Chondrocyte (in vitro differentiated cells): ENCODE measurements at regions not wholly inside any gene's neighbourhood (a gene's known extent, or its start where the extent isn't known, plus 50 kb on each side); places are given as distances from the start of the nearest gene placed in this dataset.
"Not testable (repeated sequence)": the region's sequence is repeated elsewhere in the genome, so short reads cannot be mapped to it uniquely, and the experiment has no call there.

Experiments used
- DNase-seq: peaks from one replicate; pipeline ENCODE4 v3.0.0; 2021; ENCODE audit warnings: mixed read lengths, low spot score
- H3K27ac Mint-ChIP-seq: one replicate; pipeline ENCODE4 v1.8.0; 2021; ENCODE audit warnings: mild to moderate bottlenecking, moderate library complexity, mixed read lengths; ENCODE audit not compliant: unreplicated experiment
- H3K27me3 Mint-ChIP-seq: 2 replicates; pipeline ENCODE4 v1.8.0; 2021; ENCODE audit warnings: low read depth, mixed read lengths
- H3K36me3 Mint-ChIP-seq: 2 replicates; pipeline ENCODE4 v1.8.0; 2021; ENCODE audit warnings: low read depth, mixed read lengths
- H3K4me1 Mint-ChIP-seq: 2 replicates; pipeline ENCODE4 v1.8.0; 2021; ENCODE audit warnings: low read depth, mild to moderate bottlenecking, mixed read lengths
- H3K4me3 Mint-ChIP-seq: one replicate; pipeline ENCODE4 v1.8.0; 2021; ENCODE audit warnings: mild to moderate bottlenecking, moderate library complexity, mixed read lengths; ENCODE audit not compliant: unreplicated experiment
- H3K9me3 Mint-ChIP-seq: 2 replicates; pipeline ENCODE4 v1.8.0; 2021; ENCODE audit warnings: low read depth, mixed read lengths
- CTCF ChIP-seq: fragments of 200-600 bp; sonication (generic); IDR thresholded peaks from 2 replicates; pipeline ENCODE4 v1.5.0; 2021; ENCODE audit warnings: antibody characterized with exemption, mild to moderate bottlenecking, moderate library complexity

GRCh38 chr4:32706893-32707292, 1986.7 kb downstream of the PCDH7 start:
- DNase-seq, result no peak
- H3K27me3 Mint-ChIP-seq, result no peaks in the 10 kb centered on the region
- TF ChIP-seq CTCF, result no peak
- H3K9me3 Mint-ChIP-seq, result peaks cover 4% of the 10 kb centered on the region
- no peaks in the 10 kb centered on the region for H3K36me3 Mint-ChIP-seq
- no peak overlapping the region for H3K4me3 Mint-ChIP-seq
- H3K27ac Mint-ChIP-seq, result no peak overlapping the region
- no peaks in the 10 kb centered on the region for H3K4me1 Mint-ChIP-seq

GRCh38 chr4:32716090-32716620, 1996.0 kb downstream of the PCDH7 start:
- H3K36me3 Mint-ChIP-seq, DNase-seq, H3K4me3 Mint-ChIP-seq, H3K4me1 Mint-ChIP-seq, H3K27me3 Mint-ChIP-seq, H3K27ac Mint-ChIP-seq, H3K9me3 Mint-ChIP-seq: not testable (repeated sequence)

GRCh38 chr4:32735856-32736590, 2015.9 kb downstream of the PCDH7 start:
- H3K9me3 Mint-ChIP-seq, result no peaks in the 10 kb centered on the region
- H3K27ac Mint-ChIP-seq, result no peak overlapping the region
- no peaks in the 10 kb centered on the region for H3K36me3 Mint-ChIP-seq
- TF ChIP-seq CTCF, result no peak
- H3K27me3 Mint-ChIP-seq, result no peaks in the 10 kb centered on the region
- H3K4me3 Mint-ChIP-seq, result no peak overlapping the region
- no peak for DNase-seq
- H3K4me1 Mint-ChIP-seq, result no peaks in the 10 kb centered on the region

- TF ChIP-seq CTCF, result no peak
- Mint-ChIP-seq H3K4me1 (no peaks in the 10 kb centered on the region), H3K9me3 (no peaks in the 10 kb centered on the region), H3K4me3 (no peak overlapping the region), H3K27ac (no peak overlapping the region), H3K36me3 (no peaks in the 10 kb centered on the region), H3K27me3 (no peaks in the 10 kb centered on the region)
- no peak for DNase-seq
Measured at GRCh38 chr4:32744211-32744610, 2024.0 kb downstream of the PCDH7 start.

- H3K27ac Mint-ChIP-seq, result no peak overlapping the region
- H3K27me3 Mint-ChIP-seq, result no peaks in the 10 kb centered on the region
- H3K9me3 Mint-ChIP-seq, result no peaks in the 10 kb centered on the region
- DNase-seq, result no peak
- H3K4me3 Mint-ChIP-seq, result no peak overlapping the region
- no peaks in the 10 kb centered on the region for H3K4me1 Mint-ChIP-seq
- no peaks in the 10 kb centered on the region for H3K36me3 Mint-ChIP-seq
- no peak for TF ChIP-seq CTCF
Measured at GRCh38 chr4:32745351-32745750, 2025.2 kb downstream of the PCDH7 start.

- DNase-seq, result no peak
- no peak overlapping the region for H3K4me3 Mint-ChIP-seq
- H3K27ac Mint-ChIP-seq, result no peak overlapping the region
- H3K4me1 Mint-ChIP-seq, result no peaks in the 10 kb centered on the region
- no peaks in the 10 kb centered on the region for H3K9me3 Mint-ChIP-seq
- H3K27me3 Mint-ChIP-seq, result no peaks in the 10 kb centered on the region
- no peak for TF ChIP-seq CTCF
- H3K36me3 Mint-ChIP-seq, result no peaks in the 10 kb centered on the region
Measured at GRCh38 chr4:32748061-32748460, 2027.9 kb downstream of the PCDH7 start.
